Ishikawa (cell line): ENCODE measurements at regions not wholly inside any gene's neighbourhood (a gene's known extent, or its start where the extent isn't known, plus 50 kb on each side); places are given as distances from the start of the nearest gene placed in this dataset.

ENCODE experiments used
- CEBPB ChIP-seq: IDR thresholded peaks from 2 replicates; pipeline ENCODE4 v1.6.1; 2012
- CREB1 ChIP-seq: IDR thresholded peaks from 2 replicates; pipeline ENCODE4 v1.6.1; 2012; ENCODE audit warnings: low read depth
- EGR1 ChIP-seq: IDR thresholded peaks from 2 replicates; pipeline ENCODE4 v1.6.1; 2012
- EP300 ChIP-seq: IDR thresholded peaks from 2 replicates; pipeline ENCODE4 v1.6.1; 2012; ENCODE audit warnings: borderline replicate concordance
- FOXM1 ChIP-seq: IDR thresholded peaks from 2 replicates; pipeline ENCODE4 v1.6.1; 2012; ENCODE audit warnings: low read depth, borderline replicate concordance
- NFIC ChIP-seq: IDR thresholded peaks from 2 replicates; pipeline ENCODE4 v1.6.1; 2012
- RAD21 ChIP-seq: IDR thresholded peaks from 2 replicates; pipeline ENCODE4 v1.6.1; 2012; ENCODE audit warnings: low read depth
- REST ChIP-seq: IDR thresholded peaks from 2 replicates; pipeline ENCODE4 v1.6.1; 2012; ENCODE audit warnings: low read depth, mild to moderate bottlenecking
- TAF1 ChIP-seq: IDR thresholded peaks from 2 replicates; pipeline ENCODE4 v1.6.1; 2012; ENCODE audit warnings: low read depth, mild to moderate bottlenecking
- TCF12 ChIP-seq: IDR thresholded peaks from 2 replicates; pipeline ENCODE4 v1.6.1; 2012; ENCODE audit warnings: low read depth
- TEAD4 ChIP-seq: IDR thresholded peaks from 2 replicates; pipeline ENCODE4 v1.6.1; 2012
- YY1 ChIP-seq: IDR thresholded peaks from 2 replicates; pipeline ENCODE4 v1.6.1; 2012; ENCODE audit warnings: low read depth
- ZBTB7A ChIP-seq: IDR thresholded peaks from 2 replicates; pipeline ENCODE4 v1.6.1; 2012; ENCODE audit warnings: low read depth
- TF ChIP-seq, protein P1 (sequence below): IDR thresholded peaks from 2 replicates; pipeline ENCODE4 v1.6.1; 2012
- TF ChIP-seq, protein P2 (sequence below): IDR thresholded peaks from 2 replicates; pipeline ENCODE4 v1.6.1; 2012

DNA sequence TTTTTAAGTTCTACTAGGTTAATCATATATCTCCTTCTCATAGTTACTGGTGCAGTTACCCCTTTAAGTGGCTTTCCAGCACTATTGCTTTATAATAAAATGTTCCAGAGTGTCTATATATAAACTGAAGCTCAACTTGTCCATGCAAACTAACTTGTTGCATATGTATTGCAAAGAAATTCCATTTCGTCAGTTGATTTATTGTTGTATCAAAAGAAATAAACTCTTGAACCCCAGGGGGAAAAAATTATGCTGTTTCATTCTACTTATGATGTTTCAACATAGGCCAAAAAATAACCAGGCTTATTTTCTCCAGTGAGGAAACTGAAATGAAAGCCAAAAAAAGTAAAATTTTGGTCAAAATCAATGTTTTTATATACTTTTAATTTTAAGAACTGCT, 491.9 kb downstream of the NR4A2 start:
- no peak for TF ChIP-seq NFIC
- TF ChIP-seq CEBPB: no peak
- TF ChIP-seq YY1: no peak
- no peak for TF ChIP-seq TCF12
- TF ChIP-seq FOXM1: no peak
- TF ChIP-seq TAF1: no peak
- TF ChIP-seq, protein P1, sequence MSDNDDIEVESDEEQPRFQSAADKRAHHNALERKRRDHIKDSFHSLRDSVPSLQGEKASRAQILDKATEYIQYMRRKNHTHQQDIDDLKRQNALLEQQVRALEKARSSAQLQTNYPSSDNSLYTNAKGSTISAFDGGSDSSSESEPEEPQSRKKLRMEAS: no peak
- TF ChIP-seq REST: no peak
- no peak for TF ChIP-seq RAD21
- TF ChIP-seq, protein P2, sequence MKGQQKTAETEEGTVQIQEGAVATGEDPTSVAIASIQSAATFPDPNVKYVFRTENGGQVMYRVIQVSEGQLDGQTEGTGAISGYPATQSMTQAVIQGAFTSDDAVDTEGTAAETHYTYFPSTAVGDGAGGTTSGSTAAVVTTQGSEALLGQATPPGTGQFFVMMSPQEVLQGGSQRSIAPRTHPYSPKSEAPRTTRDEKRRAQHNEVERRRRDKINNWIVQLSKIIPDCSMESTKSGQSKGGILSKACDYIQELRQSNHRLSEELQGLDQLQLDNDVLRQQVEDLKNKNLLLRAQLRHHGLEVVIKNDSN: no peak
- TF ChIP-seq EGR1: no peak
- no peak for TF ChIP-seq CREB1
- no peak for TF ChIP-seq TEAD4
- no peak for TF ChIP-seq EP300
- TF ChIP-seq ZBTB7A: no peak

DNA sequence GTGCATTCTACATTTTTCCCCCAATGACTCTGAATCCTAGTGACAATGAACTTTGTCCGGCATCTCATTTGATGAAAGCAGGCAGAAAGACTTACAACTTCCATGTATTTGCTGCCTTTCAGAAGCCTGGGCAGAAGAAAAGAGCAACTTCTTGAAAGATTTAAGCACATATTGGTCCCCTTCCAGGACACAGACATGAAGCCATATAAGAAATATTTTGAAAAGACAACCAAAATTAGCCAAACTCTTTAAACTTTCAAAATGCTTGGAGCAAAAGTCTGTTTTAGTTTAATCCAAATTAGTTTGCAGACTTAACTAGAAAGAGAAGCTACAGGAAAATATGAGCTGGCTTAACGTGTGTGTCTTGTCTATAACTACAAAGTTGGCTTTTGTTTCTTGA, 492.5 kb downstream of the NR4A2 start:
- TF ChIP-seq EP300: no peak
- TF ChIP-seq, protein P2: no peak
- no peak for TF ChIP-seq YY1
- TF ChIP-seq FOXM1: no peak
- no peak for TF ChIP-seq RAD21
- no peak for TF ChIP-seq REST
- no peak for TF ChIP-seq CREB1

- no peak for TF ChIP-seq RAD21
- no peak for TF ChIP-seq ZBTB7A
Measured at GRCh38 chr2:155839436-155839835, 493.1 kb downstream of the NR4A2 start.

DNA sequence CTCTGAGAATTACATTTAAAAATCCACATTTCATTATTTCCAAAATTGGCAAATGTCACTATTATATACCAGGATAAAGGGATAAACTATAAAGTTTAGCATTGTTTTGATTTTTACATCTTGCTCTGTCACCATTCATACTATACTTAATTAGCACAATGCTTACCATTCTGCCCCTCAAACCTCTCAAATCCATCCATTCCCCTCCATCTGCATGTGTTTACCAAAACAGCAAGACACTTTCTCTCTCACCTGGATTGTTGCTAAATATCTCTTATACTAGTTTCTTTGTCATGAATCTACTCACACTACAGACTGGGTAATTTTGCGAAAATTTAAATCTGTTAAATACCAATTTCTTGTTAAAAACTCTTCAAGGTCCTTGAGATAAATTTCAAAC, 496.1 kb downstream of the NR4A2 start:
- TF ChIP-seq TEAD4 (no peak), NFIC (no peak), EP300 (no peak), TAF1 (no peak), CREB1 (no peak), REST (no peak), TCF12 (no peak), RAD21 (no peak)
- TF ChIP-seq, protein P2: no peak

DNA sequence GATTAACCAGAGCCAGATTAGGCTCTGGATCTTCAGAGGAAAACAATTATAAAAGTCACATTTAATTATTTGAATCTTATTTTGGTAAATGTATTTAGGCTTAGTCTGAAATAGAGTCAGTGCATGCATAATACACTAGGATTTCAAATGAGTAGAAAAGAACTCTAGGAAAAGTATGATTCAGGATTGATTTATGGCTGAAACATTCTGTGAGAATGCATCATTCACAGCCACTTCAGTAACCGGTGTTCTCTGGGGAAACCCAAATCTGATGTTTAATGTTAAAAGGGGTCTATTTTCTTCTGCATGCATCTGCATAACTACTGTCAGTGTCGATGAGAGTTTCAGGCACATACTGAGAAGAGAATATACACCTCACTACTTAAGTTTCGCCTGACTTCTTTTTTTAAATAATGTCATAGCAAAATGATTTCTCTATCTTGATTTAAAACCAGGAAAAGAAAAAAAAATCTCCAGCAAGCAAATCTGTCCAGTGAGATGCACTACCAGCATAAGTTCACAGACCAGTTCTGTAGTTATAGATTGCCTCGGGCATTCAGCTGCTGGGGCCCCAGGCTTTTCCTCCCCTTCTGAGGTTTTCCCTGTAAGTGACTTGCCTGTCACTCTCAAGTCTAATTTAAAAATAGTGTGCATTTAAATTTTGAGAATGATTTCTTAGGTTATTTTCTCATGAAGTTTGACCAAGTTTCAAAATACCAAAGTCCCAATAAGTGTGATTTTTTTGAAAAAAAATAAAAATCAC, 501.5 kb downstream of the NR4A2 start:
- TF ChIP-seq, protein P2: no peak
- no peak for TF ChIP-seq TAF1
- no peak for TF ChIP-seq CEBPB
